ENCODE measurements at regions not wholly inside any gene's neighbourhood (a gene's known extent, or its start where the extent isn't known, plus 50 kb on each side); places are given as distances from the start of the nearest gene placed in this dataset.
"Not testable (repeated sequence)": the region's sequence is repeated elsewhere in the genome, so short reads cannot be mapped to it uniquely, and the experiment has no call there.

DNA sequence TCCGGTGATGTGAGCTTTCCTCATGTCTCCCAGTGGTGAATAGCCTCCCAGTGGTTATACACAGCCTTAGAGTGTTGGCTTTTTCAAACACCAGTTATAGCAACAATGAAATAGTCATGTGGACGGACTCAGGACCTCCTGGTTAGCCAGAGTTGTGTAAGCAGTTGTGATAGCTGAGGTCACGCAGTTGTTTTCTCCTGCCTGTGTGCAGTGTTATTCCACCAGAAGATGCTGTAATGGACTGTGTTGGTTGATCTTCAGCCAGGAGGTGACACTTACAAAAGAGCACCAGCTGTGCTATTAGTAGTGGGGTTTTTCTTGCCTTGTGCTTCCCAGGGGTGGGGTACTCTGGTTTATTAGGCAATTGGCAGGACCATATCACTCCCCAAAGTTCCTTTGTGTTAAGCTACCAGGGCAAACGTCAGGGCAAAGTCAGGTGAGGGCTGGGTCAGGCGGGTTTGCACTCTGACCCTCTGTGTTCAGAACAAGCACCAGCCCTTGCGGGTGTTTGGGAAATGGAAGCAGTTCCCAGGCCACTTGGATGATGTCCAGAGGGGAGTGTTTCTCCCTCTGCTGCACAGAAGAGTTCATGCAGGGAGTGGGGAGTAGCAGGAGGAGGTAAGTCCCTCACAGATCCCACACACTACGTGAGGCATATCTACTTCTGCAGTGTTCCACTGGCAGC is 252.6 kb downstream of the TMEM47 start:
- DNase-seq (ENCODE audit: low spot score) = no peak

DNA sequence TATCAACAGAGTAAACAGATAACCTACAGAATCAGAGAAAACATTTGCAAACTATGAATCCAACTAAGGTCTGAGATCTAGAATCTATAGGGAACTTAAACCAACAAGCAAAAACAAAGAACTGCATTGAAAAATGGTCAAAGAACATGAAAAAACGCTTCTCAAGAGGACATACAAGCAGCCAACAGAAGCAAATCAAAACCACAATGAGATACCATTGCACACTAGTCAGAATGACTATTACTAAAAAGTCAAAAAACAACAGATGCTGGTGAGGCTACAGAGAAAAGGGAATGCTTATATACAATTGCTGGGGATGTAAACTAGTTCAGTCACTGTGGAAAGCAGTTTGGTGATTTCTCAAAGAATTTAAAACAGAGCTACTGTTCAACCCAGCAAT is 255.7 kb downstream of the TMEM47 start:
- no peak for DNase-seq (ENCODE audit: low spot score)

DNA sequence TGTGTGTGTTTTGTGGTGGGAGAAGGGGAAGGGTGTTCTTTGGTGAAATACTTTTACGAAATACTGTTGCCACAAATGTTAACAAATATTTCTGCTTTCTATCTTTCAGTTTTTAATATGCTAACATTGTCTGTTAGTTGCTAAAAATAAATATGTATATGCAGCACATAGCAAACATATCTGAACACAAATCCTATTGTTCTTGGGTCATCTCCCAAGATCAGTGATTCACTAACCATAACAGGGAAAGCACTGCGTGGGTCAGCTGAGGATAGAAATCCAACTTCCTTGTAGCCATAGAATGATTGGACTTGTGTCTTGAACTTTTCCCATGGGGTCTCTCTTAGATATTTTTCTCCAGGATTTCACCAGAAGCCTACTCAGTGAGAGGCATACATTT is 250.3 kb upstream of the FAM47A start:
- DNase-seq (ENCODE audit: low spot score) = no peak

DNA sequence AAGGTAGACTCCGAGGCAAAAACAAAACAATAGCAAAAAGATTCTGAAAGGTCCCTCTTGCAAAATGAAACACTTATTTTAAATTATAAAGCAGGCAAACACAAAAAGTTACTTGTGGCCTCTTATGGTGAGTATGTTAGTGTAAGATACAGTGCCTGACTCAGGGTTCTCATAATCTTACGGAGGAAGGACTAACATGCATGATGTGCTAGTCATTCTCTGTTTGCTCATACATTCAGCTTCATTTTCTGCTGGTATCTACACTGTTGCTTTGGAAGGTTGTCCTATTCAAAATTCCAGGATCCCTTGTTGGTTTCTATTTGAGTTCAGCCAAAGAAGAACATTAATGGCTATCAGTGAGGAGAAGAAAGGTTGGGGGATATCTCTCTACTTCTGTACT is 249.1 kb upstream of the FAM47A start:
- DNase-seq (ENCODE audit: low spot score) = no peak

DNA sequence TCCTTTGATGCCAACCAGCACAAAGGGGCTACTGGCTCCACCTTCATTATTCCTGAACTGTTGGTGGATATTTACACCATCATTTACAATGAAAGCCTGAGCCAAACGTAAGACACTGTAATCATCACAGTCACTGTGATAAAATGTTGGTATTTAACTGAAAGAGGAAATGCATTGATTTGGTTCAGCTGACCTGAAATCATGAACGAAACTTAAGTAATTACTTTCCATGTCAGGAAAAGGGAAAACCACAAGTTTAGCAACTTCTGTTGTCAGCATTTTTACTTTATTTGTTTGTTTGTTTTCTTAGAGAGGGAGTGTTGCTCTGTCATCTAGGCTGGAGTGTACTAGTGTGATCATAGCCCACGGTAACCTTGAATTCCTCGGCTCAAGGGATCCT is 247.8 kb upstream of the FAM47A start:
- DNase-seq (ENCODE audit: low spot score) = no peak

DNA sequence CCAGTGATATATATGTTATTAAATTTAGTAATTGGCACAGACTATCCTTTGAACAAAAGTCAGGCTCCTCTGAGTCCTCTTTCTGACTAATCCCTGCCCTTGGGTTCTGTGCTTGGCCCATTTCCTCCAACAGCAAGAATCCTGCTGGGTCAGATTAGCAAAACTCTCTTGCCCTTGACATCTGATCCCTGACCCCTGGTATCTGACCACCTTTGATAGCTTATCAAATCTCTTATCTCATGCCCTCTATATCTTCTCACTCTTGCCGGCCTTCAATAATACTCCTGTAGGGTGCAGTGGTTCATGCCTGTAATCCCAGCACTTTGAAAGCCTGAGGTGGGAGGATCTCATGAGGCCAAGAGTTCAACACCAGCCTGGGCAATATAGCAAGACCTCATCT is 245.5 kb upstream of the FAM47A start:
- no peak for DNase-seq (ENCODE audit: low spot score)

DNA sequence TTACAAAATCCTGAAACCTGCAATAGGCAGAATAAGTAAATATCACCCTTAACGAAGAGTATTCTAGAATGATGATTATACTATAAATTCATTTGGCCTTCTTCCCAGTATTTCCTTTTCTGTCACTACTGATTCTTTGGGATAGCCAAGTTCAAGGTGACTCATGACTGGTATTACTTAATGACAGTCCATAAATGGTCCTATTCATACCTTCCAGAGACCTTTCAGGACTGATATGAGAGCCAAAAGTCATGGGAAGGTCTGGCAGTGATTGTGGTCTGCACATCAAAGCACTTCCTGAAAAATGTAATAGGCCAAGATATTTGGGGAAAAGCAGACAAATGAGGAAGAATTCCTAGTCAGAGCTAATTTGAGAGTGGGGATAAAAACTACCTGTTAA is 239.6 kb upstream of the FAM47A start:
- DNase-seq (ENCODE audit: low spot score) = no peak

DNA sequence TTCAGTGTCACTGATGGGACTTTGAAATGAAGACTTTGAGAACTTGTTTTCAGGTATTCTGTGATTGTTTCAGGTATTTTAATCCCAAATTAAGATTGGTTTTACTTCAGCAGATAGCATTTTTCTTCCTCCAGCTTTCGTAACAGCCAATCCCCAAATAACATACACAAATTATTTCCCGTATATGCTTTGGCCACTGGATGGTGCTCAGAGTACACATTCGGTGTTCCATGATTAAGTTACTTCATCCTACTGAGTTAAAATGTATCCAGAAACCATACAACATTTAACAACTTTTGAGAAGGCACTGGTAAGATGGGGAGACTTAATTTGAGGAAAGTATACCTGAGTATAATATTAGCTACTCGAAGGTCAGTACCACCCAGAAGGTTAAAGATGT is 233.4 kb upstream of the FAM47A start:
- DNase-seq (ENCODE audit: low spot score) = peak; percentile 16

DNA sequence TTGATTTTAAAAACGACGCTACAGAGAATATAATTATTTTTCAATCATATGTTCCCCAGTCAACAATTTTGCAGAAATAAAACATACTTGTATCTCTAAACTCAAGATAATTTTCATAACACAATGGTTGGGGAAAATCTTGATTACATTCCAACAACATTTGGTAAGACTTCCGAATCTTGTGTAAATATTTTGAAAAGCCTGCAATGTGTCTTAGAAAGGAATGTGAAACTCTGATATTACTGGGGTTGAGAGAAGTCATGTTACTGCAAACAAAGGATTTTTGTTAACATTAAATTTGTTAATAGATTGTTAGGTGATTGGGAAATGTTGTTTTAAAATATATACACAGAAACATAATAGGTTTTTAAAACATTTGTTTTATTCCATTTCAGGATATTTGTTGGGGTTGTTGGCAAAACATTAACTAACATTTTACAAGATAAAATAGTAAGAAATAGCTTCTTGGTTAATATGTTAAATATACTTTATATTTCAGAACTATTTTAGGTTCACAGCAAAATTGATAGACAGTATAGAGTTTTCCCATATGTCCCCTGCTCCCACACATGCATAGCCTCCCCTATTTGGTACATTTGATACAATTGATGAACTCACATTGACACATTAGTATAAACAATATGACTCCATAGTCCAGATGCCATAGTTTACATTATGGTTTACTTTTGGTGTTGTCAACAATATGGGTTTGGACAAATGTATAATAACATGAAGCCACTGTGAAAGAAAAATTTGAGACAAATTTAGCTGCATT is 218.6 kb upstream of the FAM47A start:
- DNase-seq (ENCODE audit: low spot score) = no peak

DNA sequence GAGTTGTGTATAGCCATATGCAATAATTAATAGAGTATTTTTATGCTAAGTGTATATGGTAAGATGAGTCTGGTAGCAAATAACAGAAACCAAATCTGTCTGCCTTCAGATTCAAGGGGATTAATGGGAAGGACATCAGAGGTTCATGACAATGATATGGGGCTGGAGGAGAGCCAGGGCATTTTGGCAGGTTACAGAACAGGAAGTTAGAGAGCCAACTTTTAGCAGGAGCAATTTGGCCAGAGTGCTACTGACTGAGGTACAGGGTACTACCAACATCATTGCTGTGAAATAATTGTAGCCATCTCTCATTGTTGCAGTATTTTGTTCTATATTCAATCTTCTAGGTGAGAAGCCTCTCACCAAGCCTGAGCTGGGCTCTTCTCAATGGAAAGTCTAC is 210.9 kb upstream of the FAM47A start:
- no peak for DNase-seq (ENCODE audit: low spot score)

DNA sequence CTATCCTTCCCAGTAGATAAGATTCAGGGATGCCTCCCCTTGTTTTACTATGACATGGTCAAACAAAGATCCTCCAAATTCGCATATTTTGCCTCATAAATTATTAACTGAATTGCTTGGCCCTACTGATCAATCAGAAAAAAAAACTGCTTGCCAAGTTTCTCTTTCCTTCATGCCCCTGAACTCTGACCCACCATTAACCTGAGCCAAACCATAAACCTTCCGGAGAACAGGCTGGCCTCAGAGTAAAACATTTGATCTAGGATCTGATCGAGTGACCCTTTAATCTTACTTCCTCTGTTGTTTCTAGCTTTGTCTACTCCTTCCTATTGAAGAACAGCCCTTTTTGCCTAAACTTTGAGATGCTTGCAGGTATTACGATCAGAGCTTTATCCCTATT is 209.7 kb upstream of the FAM47A start:
- no peak for DNase-seq (ENCODE audit: low spot score)

DNA sequence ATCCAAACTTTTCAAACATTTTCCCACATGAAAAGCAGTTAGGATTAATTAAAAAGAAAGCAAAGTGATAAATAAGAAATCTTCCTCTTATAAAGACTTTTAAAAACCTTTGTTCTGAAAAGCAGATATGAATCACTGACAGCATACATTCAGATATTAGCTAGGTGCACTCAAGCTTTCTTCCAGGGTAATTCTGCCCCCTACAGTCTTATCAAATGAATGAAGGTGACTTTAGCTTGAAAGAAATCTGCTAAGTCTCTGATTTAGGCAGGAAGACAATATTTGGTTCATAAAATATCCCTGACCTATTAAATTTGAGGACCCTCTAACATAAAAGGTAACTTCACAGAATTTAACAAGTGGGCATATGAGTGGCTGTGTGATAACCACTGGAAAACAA is 209.1 kb upstream of the FAM47A start:
- peak; percentile 4 for DNase-seq (ENCODE audit: low spot score)

DNA sequence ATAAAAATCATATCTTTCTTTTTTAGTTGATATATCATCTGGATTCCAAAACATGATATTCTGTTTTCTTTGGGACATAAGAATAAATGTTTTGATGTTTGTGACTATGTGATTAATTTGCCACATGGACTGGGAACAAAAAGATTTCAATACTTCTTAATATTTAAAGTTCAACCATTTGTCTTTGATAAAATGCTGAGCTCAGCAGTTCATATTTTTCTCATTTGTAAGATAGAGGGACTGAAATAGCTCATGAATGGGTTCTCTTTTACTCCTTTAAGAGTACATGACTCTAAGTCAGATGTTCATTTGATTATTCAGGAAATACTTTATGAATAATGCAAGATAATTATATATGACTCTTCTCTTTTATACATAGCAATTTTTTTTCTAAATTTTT is 205.9 kb upstream of the FAM47A start:
- no peak for DNase-seq (ENCODE audit: low spot score)

DNA sequence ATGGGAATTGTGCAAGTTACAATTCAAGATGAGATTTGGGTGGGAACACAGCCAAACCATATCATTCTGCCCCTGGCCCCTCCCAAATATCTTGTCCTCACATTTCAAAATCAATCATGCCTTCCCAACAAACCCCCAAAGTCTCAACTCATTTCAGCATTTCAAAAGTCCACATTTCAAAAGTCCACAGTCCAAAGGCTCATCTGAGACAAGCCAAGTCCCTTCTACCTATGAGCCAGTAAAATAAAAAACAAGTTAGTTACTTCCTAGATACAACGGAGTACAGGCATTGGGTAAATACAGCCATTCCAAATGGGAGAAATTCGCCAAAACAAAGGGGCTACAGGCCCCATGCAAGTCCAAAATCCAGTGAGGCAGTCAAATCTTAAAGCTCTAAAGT is 203.3 kb upstream of the FAM47A start:
- DNase-seq (ENCODE audit: low spot score) = not testable (repeated sequence)

DNA sequence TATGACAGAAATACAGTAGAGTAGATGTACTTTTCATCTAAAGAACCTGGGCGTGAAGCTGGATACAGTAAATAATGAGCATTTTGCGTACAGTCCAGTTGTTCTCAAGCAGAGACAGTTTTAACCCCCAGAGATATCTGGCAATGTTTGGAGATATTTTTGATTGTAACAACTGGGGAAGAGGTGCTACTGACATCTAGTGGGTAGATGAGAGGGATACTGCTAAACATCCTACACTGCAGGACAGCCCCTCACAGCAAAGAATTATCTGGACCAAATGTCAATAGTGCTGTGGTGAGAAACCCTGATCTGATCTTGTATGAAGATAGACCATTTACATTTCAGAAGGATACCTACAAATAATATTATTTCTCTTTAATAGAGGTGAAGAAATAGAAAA is 200.2 kb upstream of the FAM47A start:
- DNase-seq (ENCODE audit: low spot score) = peak; percentile 14

DNA sequence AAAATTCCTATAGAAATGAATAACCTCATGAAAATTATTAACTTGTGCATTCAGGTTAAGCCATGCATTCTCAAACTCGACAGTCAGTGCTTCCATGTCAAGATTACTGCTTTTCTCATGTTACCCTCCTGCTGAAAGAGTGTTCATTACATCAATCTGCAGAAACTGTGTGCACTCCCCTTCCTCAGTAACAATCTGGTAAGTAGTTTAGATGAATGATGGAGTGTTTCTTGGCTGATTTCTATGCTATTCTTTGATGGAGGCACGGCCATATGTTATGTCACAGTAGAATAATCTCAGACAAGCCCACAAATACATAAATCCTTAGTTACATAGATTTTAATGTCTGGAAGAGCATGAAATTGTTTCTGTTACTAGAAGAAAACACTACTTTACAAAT is 193.3 kb upstream of the FAM47A start:
- no peak for DNase-seq (ENCODE audit: low spot score)

DNA sequence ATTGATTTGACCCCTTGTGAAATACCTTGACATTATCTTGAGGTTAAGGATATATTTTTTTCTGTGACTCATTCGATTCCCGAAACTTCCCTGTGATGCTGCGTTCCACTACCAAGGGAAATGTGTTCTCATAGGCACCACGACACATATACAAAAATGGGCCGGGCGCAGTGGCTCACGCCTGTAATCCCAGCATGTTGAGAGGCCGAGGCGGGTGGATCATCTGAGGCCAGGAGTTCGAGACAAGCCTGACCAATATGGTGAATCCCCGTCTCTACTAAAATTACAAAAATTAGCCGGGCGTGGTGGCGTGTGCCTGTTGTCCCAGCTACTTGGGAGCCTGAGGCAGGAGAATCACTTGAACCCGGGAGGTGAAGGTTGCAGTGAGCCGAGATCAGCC is 188.3 kb upstream of the FAM47A start:
- DNase-seq (ENCODE audit: low spot score) = not testable (repeated sequence)

DNA sequence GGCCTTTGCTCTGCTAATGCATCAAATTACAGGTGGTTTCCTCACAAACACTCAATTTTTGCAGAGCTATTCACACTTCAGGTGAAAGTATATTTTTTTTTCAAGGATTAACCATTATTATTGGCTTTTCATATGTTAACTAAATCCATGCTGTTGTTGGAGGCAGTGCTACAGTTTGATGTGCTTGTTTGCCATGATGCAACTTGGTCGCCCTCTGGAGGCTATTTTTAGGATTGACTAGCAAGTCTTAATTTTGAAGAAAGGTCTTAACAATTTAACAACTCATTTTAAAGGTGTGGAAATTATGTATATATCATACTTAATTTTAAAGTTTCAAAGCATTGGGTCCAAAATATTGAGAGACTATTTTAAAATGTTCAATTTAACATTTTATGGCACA is 168.8 kb upstream of the FAM47A start:
- peak; percentile 26 for DNase-seq (ENCODE audit: low spot score)

DNA sequence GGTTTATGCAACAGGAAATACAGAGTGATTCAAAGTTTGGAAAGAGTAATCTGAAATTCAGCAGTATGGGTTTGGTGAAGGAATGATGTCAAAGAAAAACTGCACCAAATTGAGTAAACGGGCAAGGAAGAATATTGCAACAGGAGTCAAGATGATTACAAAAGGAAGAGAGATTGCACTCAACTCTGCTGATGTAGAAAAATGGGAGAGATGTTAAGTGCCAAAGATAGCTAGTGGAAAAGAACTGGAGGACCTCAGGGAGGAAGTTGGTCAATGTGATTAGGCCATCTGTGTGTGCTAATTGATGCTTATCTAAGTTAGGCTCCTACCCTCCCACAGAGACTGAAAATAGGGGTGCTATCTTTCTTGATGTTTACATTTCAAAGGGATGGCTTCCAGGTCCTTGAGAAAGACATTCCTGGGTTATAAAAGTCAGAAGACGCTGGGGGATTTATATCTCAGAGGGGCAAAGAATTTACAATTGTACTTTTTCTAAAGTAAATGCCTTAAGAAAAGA is 167.4 kb upstream of the FAM47A start:
- DNase-seq (ENCODE audit: low spot score) = no peak

DNA sequence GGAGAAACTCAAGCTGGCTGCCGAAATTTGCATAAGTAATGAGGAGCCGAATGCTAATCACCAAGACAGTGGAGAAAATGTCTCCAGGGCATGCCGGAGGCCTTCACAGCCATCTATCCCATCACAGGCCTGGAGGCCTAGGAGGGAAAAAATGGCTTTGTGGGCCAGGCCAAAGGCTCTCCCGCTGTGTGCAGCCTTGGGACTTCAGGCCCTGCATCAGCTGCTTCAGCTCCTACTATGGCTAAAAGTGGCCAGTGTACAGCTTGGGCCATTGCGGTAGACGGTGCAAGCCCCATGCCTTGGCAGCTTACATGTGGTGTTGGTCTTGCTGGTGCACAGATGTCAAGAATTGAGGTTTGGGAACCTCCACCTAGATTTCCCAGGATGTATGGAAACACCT is 162.6 kb upstream of the FAM47A start:
- no peak for DNase-seq (ENCODE audit: low spot score)

DNA sequence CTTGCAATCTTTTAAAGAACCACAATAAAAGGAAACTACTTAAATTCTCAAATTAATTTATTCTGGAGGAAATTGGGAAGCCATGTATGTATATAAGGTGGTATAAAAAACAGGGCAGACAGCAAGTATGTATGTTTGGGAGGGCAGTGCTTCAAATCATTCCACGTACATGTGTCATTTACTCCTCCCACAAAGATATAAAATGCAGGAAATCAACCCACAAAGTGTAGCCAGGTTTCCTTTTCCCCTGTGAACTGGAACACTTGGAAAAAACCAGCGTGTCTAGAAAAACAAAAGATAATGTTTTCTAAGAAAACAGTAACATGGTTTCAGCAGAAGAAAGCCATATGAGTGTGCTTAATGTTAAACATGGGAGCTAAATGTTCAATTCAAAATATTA is 156.7 kb upstream of the FAM47A start:
- no peak for DNase-seq (ENCODE audit: low spot score)

DNA sequence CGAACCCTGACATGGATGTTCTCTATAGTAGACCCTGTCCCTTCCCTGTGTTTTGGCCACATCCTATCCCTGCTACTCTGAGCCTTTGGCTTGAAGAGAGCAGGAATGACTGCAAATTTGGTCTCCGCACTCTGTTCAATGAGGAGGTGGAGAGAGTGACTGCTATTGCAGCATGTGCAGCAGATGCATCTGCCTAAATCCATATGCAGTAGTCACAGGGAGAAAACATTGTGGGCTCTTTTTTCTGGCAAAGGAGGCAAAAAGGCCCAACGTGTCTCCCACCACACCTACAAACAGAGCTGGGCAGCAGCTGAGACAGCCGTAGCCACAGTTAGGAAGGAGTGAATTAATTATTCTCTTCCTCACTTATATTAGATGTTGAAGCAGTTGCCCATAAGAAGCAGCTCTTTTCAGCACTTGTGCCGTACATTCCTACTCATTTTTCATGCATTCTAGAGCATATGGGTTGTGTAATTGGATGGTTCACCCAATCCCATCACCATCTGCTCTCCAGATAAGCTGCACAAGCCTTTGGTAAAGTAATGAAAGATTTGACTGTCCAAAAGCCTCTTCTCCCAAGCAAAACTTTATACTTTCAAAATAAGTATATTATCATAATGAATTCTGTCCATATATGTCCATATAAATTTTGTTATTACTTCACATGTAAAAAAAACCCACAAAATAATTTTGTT is 147.9 kb upstream of the FAM47A start:
- DNase-seq (ENCODE audit: low spot score) = peak; percentile 11

DNA sequence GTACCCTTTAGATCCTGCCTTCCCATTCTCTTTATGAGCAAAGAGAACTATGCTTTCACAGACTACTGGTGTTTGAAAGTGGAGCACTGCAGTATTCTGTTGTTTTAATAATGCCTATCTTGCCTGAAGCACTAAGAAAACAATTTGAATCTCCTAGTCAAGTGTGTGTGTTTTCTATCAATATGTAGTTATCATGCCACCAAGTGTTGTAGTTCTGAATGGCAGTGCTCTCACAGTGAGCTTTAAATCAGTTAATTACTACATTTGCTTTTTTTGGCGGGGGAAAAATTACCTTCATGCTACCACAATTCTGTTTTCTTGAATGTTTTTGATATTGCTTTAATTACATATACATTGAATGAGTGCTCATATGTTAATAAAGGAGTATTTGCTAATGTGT is 143.6 kb upstream of the FAM47A start:
- peak; percentile 2 for DNase-seq (ENCODE audit: low spot score)
